Fibroblast of pulmonary artery (primary cell): ENCODE measurements at regions not wholly inside any gene's neighbourhood (a gene's known extent, or its start where the extent isn't known, plus 50 kb on each side); places are given as distances from the start of the nearest gene placed in this dataset.
"Not testable (repeated sequence)": the region's sequence is repeated elsewhere in the genome, so short reads cannot be mapped to it uniquely, and the experiment has no call there.

ENCODE experiments used
- DNase-seq: peaks from one replicate; pipeline ENCODE4 v3.0.0-alpha.2; 2010; ENCODE audit warnings: low read depth
- H3K4me3 ChIP-seq: replicated peaks from 2 replicates; pipeline ENCODE4 v1.5.1; 2011; ENCODE audit warnings: low read depth, mild to moderate bottlenecking, control low read depth, low read length, moderate library complexity
- TF ChIP-seq, protein P1 (sequence below): IDR thresholded peaks from 2 replicates; pipeline ENCODE4 v1.5.1; 2011; ENCODE audit warnings: mild to moderate bottlenecking, control low read depth, low read length, inconsistent platforms; ENCODE audit errors: missing control alignments

DNA sequence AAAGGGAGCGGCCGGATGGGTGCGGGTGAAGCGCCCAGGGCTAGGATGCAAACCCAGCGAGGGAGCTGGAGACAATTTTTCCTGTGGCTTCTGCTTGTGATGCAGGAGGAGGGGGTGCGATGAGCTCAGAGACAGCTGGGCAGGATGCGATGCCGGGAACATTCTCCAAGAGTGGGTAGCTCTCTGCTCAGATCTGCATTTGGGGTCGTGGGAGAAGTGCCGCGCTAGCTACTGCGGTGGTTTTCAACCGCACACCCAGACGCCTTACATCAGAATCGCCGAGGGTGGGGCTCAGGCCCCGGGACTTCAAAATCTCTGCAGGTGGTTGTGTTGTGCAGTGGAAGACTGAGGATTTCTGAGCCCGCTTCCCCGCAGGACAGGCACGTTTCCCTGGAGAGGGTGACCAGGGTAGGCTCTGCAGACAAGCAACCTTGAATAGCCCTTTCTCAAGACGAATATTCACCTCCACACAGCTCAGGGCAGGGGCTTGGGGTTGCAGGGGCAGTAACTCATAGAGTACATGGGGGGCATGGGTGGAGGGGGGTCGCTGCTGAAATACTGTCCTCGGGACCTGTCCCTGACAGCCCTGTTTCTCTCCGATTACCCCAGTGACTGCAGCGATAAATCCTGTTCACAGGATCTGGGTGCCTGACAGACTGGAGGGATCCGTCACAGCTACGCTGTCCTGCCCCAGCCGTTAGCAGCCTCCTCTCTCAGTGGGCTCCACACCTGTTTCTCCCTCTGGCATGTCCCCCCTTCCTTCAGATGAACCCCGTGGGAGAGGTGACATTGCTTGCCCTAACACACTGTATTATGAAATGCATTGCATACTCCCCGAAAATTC lies 63.3 kb downstream of the HAPSTR1 start:
- no peak overlapping the region for H3K4me3 ChIP-seq
- TF ChIP-seq, protein P1, sequence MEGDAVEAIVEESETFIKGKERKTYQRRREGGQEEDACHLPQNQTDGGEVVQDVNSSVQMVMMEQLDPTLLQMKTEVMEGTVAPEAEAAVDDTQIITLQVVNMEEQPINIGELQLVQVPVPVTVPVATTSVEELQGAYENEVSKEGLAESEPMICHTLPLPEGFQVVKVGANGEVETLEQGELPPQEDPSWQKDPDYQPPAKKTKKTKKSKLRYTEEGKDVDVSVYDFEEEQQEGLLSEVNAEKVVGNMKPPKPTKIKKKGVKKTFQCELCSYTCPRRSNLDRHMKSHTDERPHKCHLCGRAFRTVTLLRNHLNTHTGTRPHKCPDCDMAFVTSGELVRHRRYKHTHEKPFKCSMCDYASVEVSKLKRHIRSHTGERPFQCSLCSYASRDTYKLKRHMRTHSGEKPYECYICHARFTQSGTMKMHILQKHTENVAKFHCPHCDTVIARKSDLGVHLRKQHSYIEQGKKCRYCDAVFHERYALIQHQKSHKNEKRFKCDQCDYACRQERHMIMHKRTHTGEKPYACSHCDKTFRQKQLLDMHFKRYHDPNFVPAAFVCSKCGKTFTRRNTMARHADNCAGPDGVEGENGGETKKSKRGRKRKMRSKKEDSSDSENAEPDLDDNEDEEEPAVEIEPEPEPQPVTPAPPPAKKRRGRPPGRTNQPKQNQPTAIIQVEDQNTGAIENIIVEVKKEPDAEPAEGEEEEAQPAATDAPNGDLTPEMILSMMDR = no peak

DNA sequence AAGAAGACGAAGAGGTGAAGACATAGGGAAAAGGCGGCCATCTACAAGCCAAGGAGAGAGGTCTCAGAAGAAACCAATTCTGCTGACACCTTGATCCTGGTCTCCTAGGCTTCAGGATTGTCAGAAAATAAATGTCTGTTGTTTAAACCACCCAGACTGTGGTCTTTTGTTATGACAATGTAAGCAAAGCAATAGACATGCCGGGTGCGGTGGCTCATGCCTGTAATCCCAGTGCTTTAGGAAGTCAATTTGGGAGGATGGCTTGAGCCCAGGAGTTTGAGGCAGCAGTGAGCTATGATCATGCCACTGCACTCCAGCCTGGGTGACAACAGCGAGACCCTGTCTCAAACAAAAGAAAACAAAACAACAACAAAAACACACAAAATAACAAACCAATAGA lies 64.4 kb downstream of the HAPSTR1 start:
- TF ChIP-seq, protein P1 = no peak
- no peak overlapping the region for H3K4me3 ChIP-seq
- no peak for DNase-seq

More for the DNA sequence above, 63.3 kb downstream of the HAPSTR1 start:
- no peak for DNase-seq

DNA sequence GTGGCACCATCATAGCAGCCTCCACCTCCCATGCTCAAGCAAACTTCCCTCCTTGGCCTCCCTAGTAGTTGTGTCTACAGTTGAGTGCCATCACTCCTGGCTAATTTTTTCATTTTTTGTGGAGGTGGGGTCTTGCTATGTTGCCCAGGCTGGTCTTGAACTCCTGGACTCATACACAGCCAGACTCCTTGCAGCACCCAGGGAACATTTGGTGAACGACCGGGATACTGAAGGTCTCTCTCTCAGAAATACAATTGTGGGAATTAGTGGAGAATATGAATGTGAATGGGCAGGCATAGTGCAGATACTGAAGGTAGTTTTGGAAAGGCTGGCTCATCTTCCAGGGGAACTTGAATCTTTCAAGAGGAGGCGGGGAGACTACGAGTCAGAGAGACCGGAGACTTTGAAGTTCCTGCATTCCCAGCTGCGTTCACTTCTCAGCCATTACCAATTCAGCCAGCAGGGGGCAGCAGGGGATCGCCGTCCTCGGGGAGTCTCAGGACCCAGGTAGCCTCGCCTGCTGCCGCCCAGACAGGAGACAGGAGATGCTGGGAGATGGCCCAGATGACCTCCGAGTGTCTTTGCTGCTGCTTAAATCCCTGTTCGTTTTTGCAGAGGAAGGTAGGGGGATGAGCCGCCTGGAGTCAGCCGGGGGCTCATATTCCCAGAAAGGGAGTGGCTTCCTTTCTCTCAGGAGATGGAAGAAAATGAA lies 68.6 kb downstream of the HAPSTR1 start:
- TF ChIP-seq, protein P1 = peak; percentile 74
- H3K4me3 ChIP-seq = no peak overlapping the region
- peak; percentile 59 for DNase-seq

DNA sequence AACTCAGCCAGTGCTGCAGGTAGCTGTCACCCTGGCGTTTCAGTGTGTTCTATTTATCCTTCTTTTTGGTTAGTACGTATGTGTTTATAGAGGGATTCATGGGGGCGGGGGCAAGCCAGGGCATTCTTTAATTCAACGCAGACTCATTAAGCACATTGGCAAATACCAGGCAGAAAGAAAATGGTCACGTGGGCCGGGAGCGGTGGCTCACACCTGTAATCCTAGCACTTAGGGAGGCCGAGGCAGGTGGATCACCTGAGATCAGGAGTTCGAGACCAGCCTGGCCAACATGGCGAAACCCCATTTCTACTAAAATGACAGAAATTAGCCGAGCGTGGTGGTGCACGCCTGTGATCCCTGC lies 69.1 kb downstream of the HAPSTR1 start:
- DNase-seq = no peak
- TF ChIP-seq, protein P1 = no peak
- H3K4me3 ChIP-seq = no peak overlapping the region

DNA sequence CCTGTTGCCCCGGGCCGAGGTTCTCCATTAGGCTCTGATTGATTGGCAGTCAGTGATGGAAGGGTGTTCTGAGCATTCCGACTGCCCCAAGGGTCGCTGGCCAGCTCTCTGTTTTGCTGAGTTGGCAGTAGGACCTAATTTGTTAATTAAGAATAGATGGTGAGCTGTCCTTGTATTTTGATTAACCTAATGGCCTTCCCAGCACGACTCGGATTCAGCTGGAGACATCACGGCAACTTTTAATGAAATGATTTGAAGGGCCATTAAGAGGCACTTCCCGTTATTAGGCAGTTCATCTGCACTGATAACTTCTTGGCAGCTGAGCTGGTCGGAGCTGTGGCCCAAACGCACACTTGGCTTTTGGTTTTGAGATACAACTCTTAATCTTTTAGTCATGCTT lies 74.2 kb downstream of the HAPSTR1 start:
- no peak for DNase-seq
- H3K4me3 ChIP-seq = no peak overlapping the region
- TF ChIP-seq, protein P1 = no peak

DNA sequence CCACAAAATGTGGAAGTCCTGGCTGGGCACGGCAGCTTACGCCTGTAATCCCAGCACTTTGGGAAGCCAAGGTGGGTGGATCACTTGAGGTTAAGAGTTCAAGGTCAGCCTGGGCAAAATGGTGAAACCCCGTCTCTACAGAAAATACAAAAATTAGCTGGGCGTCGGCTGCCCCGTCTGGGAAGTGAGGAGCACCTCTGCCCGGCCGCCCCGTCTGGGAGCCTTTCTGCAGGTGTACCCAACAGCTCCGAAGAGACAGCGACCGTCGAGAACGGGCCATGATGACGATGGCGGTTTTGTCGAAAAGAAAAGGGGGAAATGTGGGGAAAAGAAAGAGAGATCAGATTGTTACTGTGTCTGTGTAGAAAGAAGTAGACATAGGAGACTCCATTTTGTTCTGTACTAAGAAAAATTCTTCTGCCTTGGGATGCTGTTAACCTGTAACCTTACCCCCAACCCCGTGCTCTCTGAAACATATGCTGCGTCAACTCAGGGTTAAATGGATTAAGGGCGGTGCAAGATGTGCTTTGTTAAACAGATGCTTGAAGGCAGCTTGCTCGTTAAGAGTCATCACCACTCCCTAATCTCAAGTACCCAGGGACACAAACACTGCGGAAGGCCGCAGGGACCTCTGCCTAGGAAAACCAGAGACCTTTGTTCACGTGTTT lies 75.0 kb downstream of the HAPSTR1 start:
- not testable (repeated sequence) for H3K4me3 ChIP-seq, DNase-seq

DNA sequence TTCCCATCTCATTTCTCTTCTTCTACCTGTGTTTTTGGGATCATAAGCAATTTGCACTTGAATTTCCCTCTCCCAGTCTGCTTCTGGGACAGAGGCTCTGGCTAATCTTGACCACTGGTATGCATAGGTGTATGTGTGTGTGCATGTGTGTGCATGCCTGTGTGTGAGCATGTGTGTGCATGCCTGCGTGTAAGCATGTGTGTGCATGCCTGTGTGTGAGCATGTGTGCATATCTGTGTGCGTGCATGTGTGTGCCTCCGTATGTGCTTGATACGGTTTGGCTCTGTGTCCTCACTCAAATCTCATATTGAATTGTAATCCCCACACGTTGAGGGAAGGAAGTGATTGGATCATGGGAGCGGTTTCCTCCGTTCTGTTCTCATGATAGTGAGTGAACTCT lies 77.7 kb downstream of the HAPSTR1 start:
- TF ChIP-seq, protein P1 = no peak
- H3K4me3 ChIP-seq = no peak overlapping the region
- DNase-seq = no peak
